PFSK-1 (cell line): ENCODE measurements at regions not wholly inside any gene's neighbourhood (a gene's known extent, or its start where the extent isn't known, plus 50 kb on each side); places are given as distances from the start of the nearest gene placed in this dataset.

Source experiments
- FOXP2 ChIP-seq: optimal IDR thresholded peaks from 2 replicates; pipeline ENCODE3; 2011; ENCODE audit warnings: borderline replicate concordance, control low read depth, inconsistent platforms; ENCODE audit not compliant: insufficient read depth; ENCODE audit errors: extremely low read length, extremely low read depth
- POLR2AphosphoS5 ChIP-seq: IDR thresholded peaks from 2 replicates; pipeline ENCODE4 v1.6.1; 2012; ENCODE audit warnings: low read depth, mild to moderate bottlenecking, control low read depth, low read length, moderate library complexity
- REST ChIP-seq, 2 experiments: IDR thresholded peaks; 2 replicates each; pipeline versions ENCODE4 v1.6.1 to v1.8.0; 2011 to 2012; ENCODE audit warnings: low read depth in 2 of 2, low read length in 2 of 2, control low read depth in 1 of 2, inconsistent platforms in 1 of 2, mild to moderate bottlenecking in 1 of 2, moderate library complexity in 1 of 2; ENCODE audit not compliant: insufficient read depth in 1 of 2
- SIN3A ChIP-seq: IDR thresholded peaks from 2 replicates; pipeline ENCODE4 v1.6.1; 2012; ENCODE audit warnings: mild to moderate bottlenecking, low read length, moderate library complexity, borderline replicate concordance; ENCODE audit not compliant: insufficient read depth
- TAF1 ChIP-seq: IDR thresholded peaks from 2 replicates; pipeline ENCODE4 v1.6.1; 2012; ENCODE audit warnings: low read length, control low read depth, borderline replicate concordance; ENCODE audit not compliant: insufficient read depth

- TF ChIP-seq SIN3A (no peak), FOXP2 (no peak), REST (IDR thresholded peaks at IDR 0.05; ENCODE audit: insufficient read depth in 1 of 2, low read depth in 2 of 2, low read length in 2 of 2) (no peak), POLR2AphosphoS5 (no peak), TAF1 (no peak)
Measured at GRCh38 chrX:40156470-40157227, 58.9 kb upstream of the BCOR start.

- TF ChIP-seq FOXP2 (no peak), SIN3A (no peak), REST (IDR thresholded peaks at IDR 0.05; ENCODE audit: insufficient read depth in 1 of 2, low read depth in 2 of 2, low read length in 2 of 2) (no peak), TAF1 (no peak), POLR2AphosphoS5 (no peak)
Measured at GRCh38 chrX:40155589-40156469, 58.1 kb upstream of the BCOR start.

GRCh38 chrX:40154853-40155588 lies 57.3 kb upstream of the BCOR start:
- TF ChIP-seq TAF1 (no peak), REST (IDR thresholded peaks at IDR 0.05; ENCODE audit: insufficient read depth in 1 of 2, low read depth in 2 of 2, low read length in 2 of 2) (no peak)

GRCh38 chrX:40154250-40154852 lies 56.6 kb upstream of the BCOR start:
- no peak for TF ChIP-seq POLR2AphosphoS5
- TF ChIP-seq SIN3A = no peak
- TF ChIP-seq REST (IDR thresholded peaks at IDR 0.05; ENCODE audit: insufficient read depth in 1 of 2, low read depth in 2 of 2, low read length in 2 of 2) = no peak
- no peak for TF ChIP-seq TAF1
- no peak for TF ChIP-seq FOXP2
